ENCODE measurements at regions not wholly inside any gene's neighbourhood (a gene's known extent, or its start where the extent isn't known, plus 50 kb on each side); places are given as distances from the start of the nearest gene placed in this dataset.

- no peak for DNase-seq (ENCODE audit: extremely low spot score)
- H3K4me1 ChIP-seq = no peaks in the 10 kb centered on the region
- no peaks in the 10 kb centered on the region for H3K27me3 ChIP-seq
- 100% methylated on average over 1 of the region's 1 CpG for WGBS
- no peaks in the 10 kb centered on the region for H3K36me3 ChIP-seq
- intact Hi-C loops (cut with DNase I) = no loop called here
- no peak overlapping the region for H3K4me3 ChIP-seq
- no peak for TF ChIP-seq POLR2A (IDR thresholded peaks at IDR 0.05; ENCODE audit: low read depth)
- TF ChIP-seq POLR2AphosphoS5 (IDR thresholded peaks at IDR 0.05) = no peak
- no peak for TF ChIP-seq EP300 (IDR thresholded peaks at IDR 0.05)
- no peak for TF ChIP-seq CTCF (IDR thresholded peaks at IDR 0.05)
- H3K27ac ChIP-seq (replicated peaks in 1 of 4) = no peak overlapping the region
- no peaks in the 10 kb centered on the region for H3K9me3 ChIP-seq
These were observed 229.9 kb upstream of the FOXN3 start for GRCh38 chr14:89646971-89647370.

GRCh38 chr14:89644641-89645040, 227.6 kb upstream of the FOXN3 start:
- Histone ChIP-seq H3K9me3 (no peaks in the 10 kb centered on the region), H3K36me3 (no peaks in the 10 kb centered on the region), H3K4me3 (no peak overlapping the region), H3K27ac (replicated peaks in 1 of 4) (no peak overlapping the region), H3K4me1 (no peaks in the 10 kb centered on the region), H3K27me3 (no peaks in the 10 kb centered on the region)
- TF ChIP-seq POLR2AphosphoS5 (IDR thresholded peaks at IDR 0.05) (no peak), POLR2A (IDR thresholded peaks at IDR 0.05; ENCODE audit: low read depth) (no peak), CTCF (IDR thresholded peaks at IDR 0.05) (no peak), EP300 (IDR thresholded peaks at IDR 0.05) (no peak)
- 97% methylated on average over 4 of the region's 4 CpGs for WGBS
- intact Hi-C loops (cut with DNase I) = no loop called here
- no peak for DNase-seq (ENCODE audit: extremely low spot score)

GRCh38 chr14:89641495-89642175, 224.6 kb upstream of the FOXN3 start:
- H3K4me1 ChIP-seq = no peaks in the 10 kb centered on the region
- TF ChIP-seq CTCF (IDR thresholded peaks at IDR 0.05) = no peak
- TF ChIP-seq POLR2AphosphoS5 (IDR thresholded peaks at IDR 0.05) = no peak
- no peak for TF ChIP-seq POLR2A (IDR thresholded peaks at IDR 0.05; ENCODE audit: low read depth)
- no peak for TF ChIP-seq EP300 (IDR thresholded peaks at IDR 0.05)
- intact Hi-C loops (cut with DNase I) = no loop called here
- H3K27ac ChIP-seq (replicated peaks in 1 of 4) = no peak overlapping the region
- no peak overlapping the region for H3K4me3 ChIP-seq
- 94% methylated on average over 8 of the region's 8 CpGs for whole genome bisulfite sequencing
- no peak for DNase-seq (ENCODE audit: extremely low spot score)
- no peaks in the 10 kb centered on the region for H3K36me3 ChIP-seq
- H3K27me3 ChIP-seq = no peaks in the 10 kb centered on the region
- no peaks in the 10 kb centered on the region for H3K9me3 ChIP-seq

GRCh38 chr14:89640141-89640540, 223.1 kb upstream of the FOXN3 start:
- H3K4me1 ChIP-seq = no peaks in the 10 kb centered on the region
- intact Hi-C loops (cut with DNase I) = no loop called here

More at GRCh38 chr14:89640141-89640540, 223.1 kb upstream of the FOXN3 start:
- Histone ChIP-seq H3K36me3 (no peaks in the 10 kb centered on the region), H3K4me3 (no peak overlapping the region), H3K27ac (replicated peaks in 1 of 4) (no peak overlapping the region), H3K9me3 (no peaks in the 10 kb centered on the region), H3K27me3 (no peaks in the 10 kb centered on the region)
- 81% methylated on average over 2 of the region's 2 CpGs for WGBS
- no peak for DNase-seq (ENCODE audit: extremely low spot score)
- TF ChIP-seq POLR2A (IDR thresholded peaks at IDR 0.05; ENCODE audit: low read depth) (no peak), EP300 (IDR thresholded peaks at IDR 0.05) (no peak), POLR2AphosphoS5 (IDR thresholded peaks at IDR 0.05) (no peak), CTCF (IDR thresholded peaks at IDR 0.05) (no peak)

Measured in esophagus muscularis mucosa (tissue), 4 donors.